Osteoblast (primary cell): ENCODE measurements at regions not wholly inside any gene's neighbourhood (a gene's known extent, or its start where the extent isn't known, plus 50 kb on each side); places are given as distances from the start of the nearest gene placed in this dataset.

Experiments used
- DNase-seq: peaks from one replicate; pipeline ENCODE4 v3.0.0; 2011; ENCODE audit warnings: low spot score, mixed read lengths; ENCODE audit not compliant: insufficient read length; ENCODE audit errors: missing footprints
- H2AFZ ChIP-seq: 2 replicates; pipeline ENCODE4 v1.6.0; 2011; ENCODE audit warnings: mild to moderate bottlenecking, low read length
- H3K27ac ChIP-seq: 2 replicates; pipeline ENCODE4 v1.5.1; 2011; ENCODE audit warnings: mild to moderate bottlenecking, low read depth, low read length, moderate library complexity
- H3K27me3 ChIP-seq: 2 replicates; pipeline ENCODE4 v1.6.0; 2012; ENCODE audit warnings: mild to moderate bottlenecking, control low read depth, inconsistent platforms, low read length, moderate library complexity; ENCODE audit not compliant: insufficient read depth
- H3K36me3 ChIP-seq: 2 replicates; pipeline ENCODE4 v1.5.1; 2011; ENCODE audit warnings: mild to moderate bottlenecking, low read length, control low read depth, moderate library complexity; ENCODE audit not compliant: insufficient read depth
- H3K4me1 ChIP-seq: 2 replicates; pipeline ENCODE4 v1.5.1; 2011; ENCODE audit warnings: mild to moderate bottlenecking, low read length, control low read depth, moderate library complexity; ENCODE audit not compliant: insufficient read depth
- H3K4me2 ChIP-seq: 2 replicates; pipeline ENCODE4 v1.6.0; 2011; ENCODE audit warnings: mild to moderate bottlenecking, low read length; ENCODE audit not compliant: insufficient read depth
- H3K4me3 ChIP-seq: fragments of 200-600 bp; sonication (generic); 3 replicates; pipeline ENCODE4 v1.5.1; 2012; ENCODE audit warnings: mild to moderate bottlenecking, low read length, inconsistent platforms; ENCODE audit not compliant: insufficient read depth
- H3K79me2 ChIP-seq: 2 replicates; pipeline ENCODE4 v1.6.0; 2012; ENCODE audit warnings: mild to moderate bottlenecking, low read length, control low read depth, inconsistent platforms; ENCODE audit not compliant: insufficient read depth
- H3K9me3 ChIP-seq: 2 replicates; pipeline ENCODE4 v1.5.1; 2011; ENCODE audit warnings: low read depth, low read length, control low read depth
- H4K20me1 ChIP-seq: 2 replicates; pipeline ENCODE4 v1.6.0; 2012; ENCODE audit warnings: mild to moderate bottlenecking, low read length, control low read depth; ENCODE audit not compliant: insufficient read depth
- TF ChIP-seq, protein P1 (sequence below): IDR thresholded peaks from 2 replicates; pipeline ENCODE4 v1.5.1; 2011; ENCODE audit warnings: mild to moderate bottlenecking, low read depth, low read length, moderate library complexity; ENCODE audit errors: extremely low read depth

DNA sequence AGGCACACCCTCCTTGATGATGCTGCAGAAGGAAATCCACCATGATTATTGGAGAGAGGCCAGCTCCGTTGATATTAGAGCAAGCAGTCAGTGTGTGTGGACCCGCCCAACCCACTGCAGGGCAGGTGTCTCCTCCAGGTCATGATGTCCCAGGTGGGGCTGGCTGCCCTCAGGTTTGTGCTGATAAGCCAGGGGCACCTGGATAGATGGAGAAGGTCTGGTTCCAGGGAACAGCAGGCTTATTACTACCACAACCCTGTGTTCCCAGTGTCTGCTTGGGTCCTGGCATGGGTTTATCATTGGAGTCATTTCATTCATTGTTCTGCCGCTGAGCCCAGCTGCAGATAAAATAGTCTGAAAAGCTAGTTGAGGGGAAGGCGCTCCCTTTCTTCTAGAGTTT is 181.1 kb upstream of the NECTIN1 start:
- H4K20me1 ChIP-seq: no peaks in the 10 kb centered on the region
- no peak overlapping the region for H3K4me3 ChIP-seq
- H3K27ac ChIP-seq: no peak overlapping the region
- TF ChIP-seq, protein P1, sequence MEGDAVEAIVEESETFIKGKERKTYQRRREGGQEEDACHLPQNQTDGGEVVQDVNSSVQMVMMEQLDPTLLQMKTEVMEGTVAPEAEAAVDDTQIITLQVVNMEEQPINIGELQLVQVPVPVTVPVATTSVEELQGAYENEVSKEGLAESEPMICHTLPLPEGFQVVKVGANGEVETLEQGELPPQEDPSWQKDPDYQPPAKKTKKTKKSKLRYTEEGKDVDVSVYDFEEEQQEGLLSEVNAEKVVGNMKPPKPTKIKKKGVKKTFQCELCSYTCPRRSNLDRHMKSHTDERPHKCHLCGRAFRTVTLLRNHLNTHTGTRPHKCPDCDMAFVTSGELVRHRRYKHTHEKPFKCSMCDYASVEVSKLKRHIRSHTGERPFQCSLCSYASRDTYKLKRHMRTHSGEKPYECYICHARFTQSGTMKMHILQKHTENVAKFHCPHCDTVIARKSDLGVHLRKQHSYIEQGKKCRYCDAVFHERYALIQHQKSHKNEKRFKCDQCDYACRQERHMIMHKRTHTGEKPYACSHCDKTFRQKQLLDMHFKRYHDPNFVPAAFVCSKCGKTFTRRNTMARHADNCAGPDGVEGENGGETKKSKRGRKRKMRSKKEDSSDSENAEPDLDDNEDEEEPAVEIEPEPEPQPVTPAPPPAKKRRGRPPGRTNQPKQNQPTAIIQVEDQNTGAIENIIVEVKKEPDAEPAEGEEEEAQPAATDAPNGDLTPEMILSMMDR: no peak
- DNase-seq: no peak
- no peaks in the 10 kb centered on the region for H3K79me2 ChIP-seq
- H3K36me3 ChIP-seq: no peaks in the 10 kb centered on the region
- H3K9me3 ChIP-seq: no peaks in the 10 kb centered on the region
- H3K4me1 ChIP-seq: no peaks in the 10 kb centered on the region
- H2AFZ ChIP-seq: no peak overlapping the region
- no peak overlapping the region for H3K4me2 ChIP-seq
- peaks cover 3% of the 10 kb centered on the region for H3K27me3 ChIP-seq

DNA sequence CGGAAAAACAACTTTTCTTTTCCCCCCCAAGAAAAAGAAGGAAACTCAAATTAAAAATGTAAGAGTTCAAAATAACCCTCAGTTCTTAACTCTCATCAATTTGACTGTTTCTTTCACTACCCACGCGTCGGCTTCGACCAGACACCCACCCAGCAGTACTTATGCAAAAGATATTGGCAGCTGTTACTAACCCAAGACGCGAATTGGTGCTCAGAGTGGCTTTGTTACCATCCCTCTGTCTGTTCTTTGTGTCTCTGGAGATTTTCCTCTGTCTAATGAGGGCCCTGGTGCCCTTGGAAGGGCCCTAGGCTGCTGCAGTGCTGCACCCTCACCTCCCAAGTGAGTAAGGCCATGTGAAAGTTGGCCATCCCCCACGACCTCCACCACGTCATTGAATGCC is 180.5 kb upstream of the NECTIN1 start:
- H3K27me3 ChIP-seq: peaks cover 3% of the 10 kb centered on the region
- TF ChIP-seq, protein P1: no peak

DNA sequence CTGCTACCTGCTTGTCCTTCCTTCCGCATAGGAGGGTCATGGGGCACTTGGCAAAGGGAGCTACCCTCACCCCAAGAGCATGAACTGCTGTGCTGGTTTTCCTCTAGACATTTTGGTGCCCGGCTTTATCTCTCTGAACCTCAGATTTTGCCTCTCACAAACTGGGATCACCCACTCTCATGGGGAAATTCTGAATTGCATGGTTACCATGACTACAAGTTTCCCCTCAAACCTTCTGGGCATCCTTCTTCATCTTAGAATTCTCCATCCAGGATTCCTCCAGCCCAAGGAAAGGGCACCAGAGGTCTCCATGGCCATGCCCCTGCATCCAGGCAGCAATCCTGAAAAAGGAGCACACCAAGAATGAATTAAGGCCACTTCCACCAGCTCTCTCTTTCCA is 180.1 kb upstream of the NECTIN1 start:
- DNase-seq: no peak
- Histone ChIP-seq H3K9me3 (no peaks in the 10 kb centered on the region), H3K4me2 (no peak overlapping the region), H3K79me2 (no peaks in the 10 kb centered on the region), H3K27ac (no peak overlapping the region), H3K36me3 (no peaks in the 10 kb centered on the region), H3K27me3 (peaks cover 3% of the 10 kb centered on the region), H3K4me3 (no peak overlapping the region), H3K4me1 (no peaks in the 10 kb centered on the region), H2AFZ (no peak overlapping the region), H4K20me1 (no peaks in the 10 kb centered on the region)
- TF ChIP-seq, protein P1: no peak

More for the DNA sequence above, 180.5 kb upstream of the NECTIN1 start:
- Histone ChIP-seq H3K27ac (no peak overlapping the region), H3K4me2 (no peak overlapping the region), H3K36me3 (no peaks in the 10 kb centered on the region), H2AFZ (no peak overlapping the region), H3K4me1 (no peaks in the 10 kb centered on the region), H3K4me3 (no peak overlapping the region), H3K79me2 (no peaks in the 10 kb centered on the region), H4K20me1 (no peaks in the 10 kb centered on the region), H3K9me3 (no peaks in the 10 kb centered on the region)
- no peak for DNase-seq

DNA sequence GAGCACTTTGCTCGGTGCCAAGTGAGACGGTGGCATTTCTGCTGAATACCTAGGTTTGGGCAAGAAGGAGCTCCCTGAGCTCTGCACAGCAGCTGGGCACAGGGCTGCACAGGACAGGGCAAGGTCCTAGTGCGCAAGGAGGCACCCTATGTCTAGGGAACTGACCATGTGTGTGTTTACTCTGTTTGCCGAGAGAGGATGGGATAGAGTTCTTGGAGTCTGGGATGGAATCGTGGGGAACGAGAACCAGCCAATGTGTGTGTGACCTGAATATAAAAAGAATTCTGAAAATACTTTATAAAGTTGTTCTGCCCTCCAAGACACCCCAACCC is 179.5 kb upstream of the NECTIN1 start:
- H3K79me2 ChIP-seq: no peaks in the 10 kb centered on the region
- peaks cover 3% of the 10 kb centered on the region for H3K27me3 ChIP-seq
- H3K4me1 ChIP-seq: no peaks in the 10 kb centered on the region
- H4K20me1 ChIP-seq: no peaks in the 10 kb centered on the region
- H3K36me3 ChIP-seq: no peaks in the 10 kb centered on the region
- no peak overlapping the region for H3K4me3 ChIP-seq
- no peak overlapping the region for H3K4me2 ChIP-seq
- TF ChIP-seq, protein P1: no peak
- DNase-seq: no peak
- H2AFZ ChIP-seq: no peak overlapping the region
- H3K9me3 ChIP-seq: no peaks in the 10 kb centered on the region
- no peak overlapping the region for H3K27ac ChIP-seq
